Astrocyte (in vitro differentiated cells and primary cell): ENCODE measurements at regions not wholly inside any gene's neighbourhood (a gene's known extent, or its start where the extent isn't known, plus 50 kb on each side); places are given as distances from the start of the nearest gene placed in this dataset.

Experiments used
- DNase-seq: peaks from one replicate; pipeline ENCODE4 v3.0.0-alpha.2; 2010; ENCODE audit warnings: low read depth
- FAIRE-seq: peaks from 2 replicates; lab custom pipeline; 2011; peaks lifted over from hg19 to GRCh38; lab: Jason Lieb, UNC
- H2AFZ ChIP-seq: 2 replicates; pipeline ENCODE4 v1.6.0; 2012; ENCODE audit warnings: low read depth, low read length, inconsistent platforms
- H3K27ac ChIP-seq: 2 replicates; pipeline ENCODE4 v1.5.1; 2011; ENCODE audit warnings: low read depth, low read length, inconsistent platforms
- H3K27me3 ChIP-seq: 2 replicates; pipeline ENCODE4 v1.6.0; 2011; ENCODE audit warnings: low read length, inconsistent platforms; ENCODE audit not compliant: insufficient read depth
- H3K36me3 ChIP-seq: 2 replicates; pipeline ENCODE4 v1.5.1; 2011; ENCODE audit warnings: low read length, inconsistent platforms; ENCODE audit not compliant: insufficient read depth
- H3K4me1 ChIP-seq: 2 replicates; pipeline ENCODE4 v1.5.1; 2011; ENCODE audit warnings: low read length, inconsistent platforms; ENCODE audit not compliant: insufficient read depth
- H3K4me2 ChIP-seq: 2 replicates; pipeline ENCODE4 v1.6.0; 2012; ENCODE audit warnings: low read length, inconsistent platforms
- H3K4me3 ChIP-seq: 2 replicates; pipeline ENCODE4 v1.5.1; 2011; ENCODE audit warnings: low read depth, mild to moderate bottlenecking, low read length, inconsistent platforms; ENCODE audit not compliant: insufficient read depth
- H3K79me2 ChIP-seq: 2 replicates; pipeline ENCODE4 v1.6.0; 2012; ENCODE audit warnings: mild to moderate bottlenecking, low read length, inconsistent platforms; ENCODE audit not compliant: insufficient read depth
- H3K9ac ChIP-seq: 2 replicates; pipeline ENCODE4 v1.6.0; 2012; ENCODE audit warnings: mild to moderate bottlenecking, low read length, inconsistent platforms
- H3K9me3 ChIP-seq: 2 replicates; pipeline ENCODE4 v1.5.1; 2012; ENCODE audit warnings: low read depth, mild to moderate bottlenecking, low read length, inconsistent platforms; ENCODE audit not compliant: insufficient read depth
- H4K20me1 ChIP-seq: 2 replicates; pipeline ENCODE4 v1.6.0; 2012; ENCODE audit warnings: low read length, inconsistent platforms; ENCODE audit not compliant: insufficient read depth
- H3K27ac Mint-ChIP-seq: one replicate; pipeline ENCODE4 v1.8.0; 2021; ENCODE audit warnings: mild to moderate bottlenecking, mixed read lengths; ENCODE audit not compliant: unreplicated experiment
- H3K27me3 Mint-ChIP-seq: one replicate; pipeline ENCODE4 v1.8.0; 2021; ENCODE audit warnings: low read depth, mixed read lengths; ENCODE audit not compliant: unreplicated experiment
- H3K36me3 Mint-ChIP-seq: one replicate; pipeline ENCODE4 v1.8.0; 2021; ENCODE audit warnings: low read depth, mixed read lengths; ENCODE audit not compliant: unreplicated experiment
- H3K4me1 Mint-ChIP-seq: one replicate; pipeline ENCODE4 v1.8.0; 2021; ENCODE audit warnings: low read depth, mixed read lengths; ENCODE audit not compliant: unreplicated experiment
- H3K4me3 Mint-ChIP-seq: one replicate; pipeline ENCODE4 v1.8.0; 2021; ENCODE audit warnings: mild to moderate bottlenecking, moderate library complexity, mixed read lengths; ENCODE audit not compliant: unreplicated experiment
- H3K9me3 Mint-ChIP-seq: one replicate; pipeline ENCODE4 v1.8.0; 2021; ENCODE audit warnings: mild to moderate bottlenecking, mixed read lengths; ENCODE audit not compliant: unreplicated experiment
- EZH2 ChIP-seq: IDR thresholded peaks from 2 replicates; pipeline ENCODE4 v1.6.1; 2012; ENCODE audit warnings: mild to moderate bottlenecking, low read length, inconsistent platforms; ENCODE audit not compliant: insufficient read depth
- TF ChIP-seq, protein P1 (sequence below): IDR thresholded peaks from 2 replicates; pipeline ENCODE4 v1.5.1; 2011; ENCODE audit warnings: low read depth, mild to moderate bottlenecking, inconsistent platforms, low read length, moderate library complexity; ENCODE audit not compliant: insufficient read depth

- no peak overlapping the region for H3K4me3 ChIP-seq
- H3K4me1 Mint-ChIP-seq, result no peaks in the 10 kb centered on the region
These were observed 265.5 kb downstream of the TBX18 start for GRCh38 chr6:84498905-84499304.

GRCh38 chr6:84492241-84493165 is 265.1 kb upstream of the CEP162 start:
- peaks cover 8% of the 10 kb centered on the region for H3K4me1 Mint-ChIP-seq

More at GRCh38 chr6:84498905-84499304, 265.5 kb downstream of the TBX18 start:
- Histone ChIP-seq H3K4me2 (no peak overlapping the region), H3K27me3 (no peaks in the 10 kb centered on the region), H4K20me1 (no peaks in the 10 kb centered on the region), H3K79me2 (no peaks in the 10 kb centered on the region), H3K9ac (no peak overlapping the region), H3K9me3 (no peaks in the 10 kb centered on the region), H3K36me3 (no peaks in the 10 kb centered on the region), H3K4me1 (no peaks in the 10 kb centered on the region), H2AFZ (no peak overlapping the region), H3K27ac (no peak overlapping the region)
- no peak overlapping the region for H3K4me3 Mint-ChIP-seq
- peaks cover 7% of the 10 kb centered on the region for H3K9me3 Mint-ChIP-seq
- no peak for FAIRE-seq
- TF ChIP-seq EZH2, result no peak
- TF ChIP-seq, protein P1, sequence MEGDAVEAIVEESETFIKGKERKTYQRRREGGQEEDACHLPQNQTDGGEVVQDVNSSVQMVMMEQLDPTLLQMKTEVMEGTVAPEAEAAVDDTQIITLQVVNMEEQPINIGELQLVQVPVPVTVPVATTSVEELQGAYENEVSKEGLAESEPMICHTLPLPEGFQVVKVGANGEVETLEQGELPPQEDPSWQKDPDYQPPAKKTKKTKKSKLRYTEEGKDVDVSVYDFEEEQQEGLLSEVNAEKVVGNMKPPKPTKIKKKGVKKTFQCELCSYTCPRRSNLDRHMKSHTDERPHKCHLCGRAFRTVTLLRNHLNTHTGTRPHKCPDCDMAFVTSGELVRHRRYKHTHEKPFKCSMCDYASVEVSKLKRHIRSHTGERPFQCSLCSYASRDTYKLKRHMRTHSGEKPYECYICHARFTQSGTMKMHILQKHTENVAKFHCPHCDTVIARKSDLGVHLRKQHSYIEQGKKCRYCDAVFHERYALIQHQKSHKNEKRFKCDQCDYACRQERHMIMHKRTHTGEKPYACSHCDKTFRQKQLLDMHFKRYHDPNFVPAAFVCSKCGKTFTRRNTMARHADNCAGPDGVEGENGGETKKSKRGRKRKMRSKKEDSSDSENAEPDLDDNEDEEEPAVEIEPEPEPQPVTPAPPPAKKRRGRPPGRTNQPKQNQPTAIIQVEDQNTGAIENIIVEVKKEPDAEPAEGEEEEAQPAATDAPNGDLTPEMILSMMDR, result no peak
- no peaks in the 10 kb centered on the region for H3K27me3 Mint-ChIP-seq
- no peaks in the 10 kb centered on the region for H3K36me3 Mint-ChIP-seq
- no peak overlapping the region for H3K27ac Mint-ChIP-seq
- no peak for DNase-seq

More at GRCh38 chr6:84492241-84493165, 265.1 kb upstream of the CEP162 start:
- Mint-ChIP-seq H3K4me3 (no peak overlapping the region), H3K27me3 (no peaks in the 10 kb centered on the region), H3K27ac (no peak overlapping the region), H3K9me3 (peaks cover 14% of the 10 kb centered on the region), H3K36me3 (peaks cover 3% of the 10 kb centered on the region)
- no peak for DNase-seq
- Histone ChIP-seq H3K36me3 (no peaks in the 10 kb centered on the region), H4K20me1 (no peaks in the 10 kb centered on the region), H3K4me3 (no peak overlapping the region), H3K4me2 (peak overlapping the region; percentile 14), H3K27me3 (no peaks in the 10 kb centered on the region), H3K79me2 (no peaks in the 10 kb centered on the region), H3K9me3 (peaks cover 2% of the 10 kb centered on the region), H3K4me1 (peaks cover 18% of the 10 kb centered on the region), H3K9ac (no peak overlapping the region), H2AFZ (peak overlapping the region; percentile 47), H3K27ac (peak overlapping the region; percentile 3)
- TF ChIP-seq EZH2, result no peak
- TF ChIP-seq, protein P1, result no peak
- FAIRE-seq, result peak; percentile 55
